Spleen (tissue), 7 donors: ENCODE measurements at regions not wholly inside any gene's neighbourhood (a gene's known extent, or its start where the extent isn't known, plus 50 kb on each side); places are given as distances from the start of the nearest gene placed in this dataset.

Experiments used
- POLR2AphosphoS5 ChIP-seq, 3 donors: sonication (generic); formaldehyde crosslinking; IDR thresholded peaks; one replicate each; pipeline ENCODE4 v1.5.1; 2017; ENCODE audit warnings: antibody characterized with exemption in 3 of 3
- TF ChIP-seq, protein P1 (sequence below), 11 experiments: fragments of 200-600 bp in 7 of 11; fragments of 450-650 bp in 4 of 11; sonication (generic) in 4 of 11; IDR thresholded peaks in 8 of 11; conservative IDR thresholded peaks in 3 of 11; 1 replicate in 7 of 11; 2 replicates in 4 of 11; pipeline versions ENCODE4 v1.4.0 to v1.8.0; 2016 to 2021; ENCODE audit warnings: antibody characterized with exemption in 11 of 11, inconsistent platforms in 4 of 11, mild to moderate bottlenecking in 1 of 11
- donor health status: DM: no; HTN: no; CAD: no; lungs with moderate emphysema.
- donor health status: DM: no; HTN: no; CAD: no.
- donor health status: DM: no; HTN: no; CAD: no.

DNA sequence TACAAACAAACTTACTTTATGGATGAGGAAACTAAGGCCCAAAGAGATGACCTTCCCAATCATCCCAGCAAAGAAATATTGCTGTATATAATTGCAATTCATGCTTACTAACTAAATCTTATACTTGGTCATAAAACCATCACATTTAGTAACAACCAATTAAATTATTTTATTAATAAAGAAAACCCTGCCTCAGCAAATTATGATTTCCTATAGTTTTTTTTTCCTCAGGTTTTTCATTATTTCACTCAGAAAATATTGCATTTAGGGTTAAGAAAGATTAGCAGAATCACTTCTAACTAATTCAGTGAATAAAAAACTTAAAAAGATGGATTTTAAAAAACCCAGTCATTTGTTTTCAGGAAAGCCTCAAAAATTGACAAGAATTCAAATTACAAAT lies 86.5 kb upstream of the GADL1 start:
- TF ChIP-seq, protein P1, sequence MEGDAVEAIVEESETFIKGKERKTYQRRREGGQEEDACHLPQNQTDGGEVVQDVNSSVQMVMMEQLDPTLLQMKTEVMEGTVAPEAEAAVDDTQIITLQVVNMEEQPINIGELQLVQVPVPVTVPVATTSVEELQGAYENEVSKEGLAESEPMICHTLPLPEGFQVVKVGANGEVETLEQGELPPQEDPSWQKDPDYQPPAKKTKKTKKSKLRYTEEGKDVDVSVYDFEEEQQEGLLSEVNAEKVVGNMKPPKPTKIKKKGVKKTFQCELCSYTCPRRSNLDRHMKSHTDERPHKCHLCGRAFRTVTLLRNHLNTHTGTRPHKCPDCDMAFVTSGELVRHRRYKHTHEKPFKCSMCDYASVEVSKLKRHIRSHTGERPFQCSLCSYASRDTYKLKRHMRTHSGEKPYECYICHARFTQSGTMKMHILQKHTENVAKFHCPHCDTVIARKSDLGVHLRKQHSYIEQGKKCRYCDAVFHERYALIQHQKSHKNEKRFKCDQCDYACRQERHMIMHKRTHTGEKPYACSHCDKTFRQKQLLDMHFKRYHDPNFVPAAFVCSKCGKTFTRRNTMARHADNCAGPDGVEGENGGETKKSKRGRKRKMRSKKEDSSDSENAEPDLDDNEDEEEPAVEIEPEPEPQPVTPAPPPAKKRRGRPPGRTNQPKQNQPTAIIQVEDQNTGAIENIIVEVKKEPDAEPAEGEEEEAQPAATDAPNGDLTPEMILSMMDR (IDR thresholded peaks at IDR 0.05 in 8 of 11, conservative IDR thresholded peaks at IDR 0.05 in 3 of 11) = no peak
- TF ChIP-seq POLR2AphosphoS5 (IDR thresholded peaks at IDR 0.05) = no peak
